H1 (cell line): ENCODE measurements at regions not wholly inside any gene's neighbourhood (a gene's known extent, or its start where the extent isn't known, plus 50 kb on each side); places are given as distances from the start of the nearest gene placed in this dataset.

ENCODE experiments used
- ATF2 ChIP-seq: IDR thresholded peaks from 2 replicates; pipeline ENCODE4 v1.6.1; 2012; ENCODE audit warnings: low read length, inconsistent platforms
- ATF3 ChIP-seq: IDR thresholded peaks from 2 replicates; pipeline ENCODE4 v1.6.1; 2011; ENCODE audit warnings: low read depth, mild to moderate bottlenecking, low read length; ENCODE audit not compliant: insufficient read depth
- CTCF ChIP-seq, 3 experiments: IDR thresholded peaks; 1 replicate in 2 of 3; 2 replicates in 1 of 3; pipeline versions ENCODE4 v1.5.1 to v1.6.1; 2011; ENCODE audit warnings: low read length in 3 of 3, mild to moderate bottlenecking in 3 of 3, inconsistent platforms in 2 of 3, low read depth in 1 of 3, moderate library complexity in 1 of 3; ENCODE audit not compliant: insufficient read depth in 1 of 3; ENCODE audit errors: control extremely low read depth in 1 of 3
- EP300 ChIP-seq, 2 experiments: IDR thresholded peaks; 1 replicate in 1 of 2; 2 replicates in 1 of 2; pipeline ENCODE4 v1.6.1; 2011 to 2012; ENCODE audit warnings: low read depth in 2 of 2, low read length in 2 of 2, mild to moderate bottlenecking in 2 of 2, borderline replicate concordance in 1 of 2, inconsistent platforms in 1 of 2, moderate library complexity in 1 of 2
- EZH2 ChIP-seq: fragments of 200-600 bp; sonication (generic); IDR thresholded peaks from 2 replicates; pipeline ENCODE4 v1.7.1; 2012; ENCODE audit warnings: low read depth, mild to moderate bottlenecking, moderate library complexity, low read length, inconsistent platforms; ENCODE audit not compliant: severe bottlenecking
- GABPA ChIP-seq: IDR thresholded peaks from 2 replicates; pipeline ENCODE4 v1.6.1; 2011; ENCODE audit warnings: mild to moderate bottlenecking, low read length, moderate library complexity, borderline replicate concordance; ENCODE audit not compliant: insufficient read depth
- MAX ChIP-seq: IDR thresholded peaks from 2 replicates; pipeline ENCODE4 v1.6.1; 2012; ENCODE audit warnings: inconsistent platforms
- NRF1 ChIP-seq: IDR thresholded peaks from 2 replicates; pipeline ENCODE4 v1.6.1; 2011; ENCODE audit warnings: mild to moderate bottlenecking, low read depth, low read length, improper control_type of control experiment
- POLR2A ChIP-seq, 2 experiments: IDR thresholded peaks; 1 replicate in 1 of 2; 2 replicates in 1 of 2; pipeline ENCODE4 v1.6.1; 2011; ENCODE audit warnings: low read depth in 2 of 2, low read length in 2 of 2, mild to moderate bottlenecking in 2 of 2; ENCODE audit errors: control extremely low read depth in 1 of 2
- POLR2AphosphoS5 ChIP-seq: IDR thresholded peaks from 2 replicates; pipeline ENCODE4 v1.6.1; 2011; ENCODE audit warnings: low read depth, low read length
- TEAD4 ChIP-seq: IDR thresholded peaks from 2 replicates; pipeline ENCODE4 v1.6.1; 2012; ENCODE audit warnings: low read depth, low read length, inconsistent platforms, mixed read lengths

- TF ChIP-seq CTCF (IDR thresholded peaks at IDR 0.05; ENCODE audit: control extremely low read depth in 1 of 3, insufficient read depth in 1 of 3, low read depth in 1 of 3, low read length in 3 of 3) (no peak), NRF1 (no peak), POLR2A (IDR thresholded peaks at IDR 0.05; ENCODE audit: control extremely low read depth in 1 of 2, low read depth in 2 of 2, low read length in 2 of 2) (no peak), TEAD4 (no peak), POLR2AphosphoS5 (no peak), GABPA (no peak), MAX (no peak), ATF3 (no peak), ATF2 (no peak), EP300 (IDR thresholded peaks at IDR 0.05; ENCODE audit: borderline replicate concordance in 1 of 2, low read depth in 2 of 2, low read length in 2 of 2) (no peak), EZH2 (no peak)
Measured at GRCh38 chr22:49142296-49142695, 685.4 kb downstream of the BRD1 start.
